Lower leg skin (tissue), 3 donors: ENCODE measurements at regions not wholly inside any gene's neighbourhood (a gene's known extent, or its start where the extent isn't known, plus 50 kb on each side); places are given as distances from the start of the nearest gene placed in this dataset.

Source experiments
- POLR2A ChIP-seq, 2 donors: fragments of 450-650 bp; IDR thresholded peaks; one replicate each; pipeline ENCODE4 v1.6.1; 2016 to 2017; ENCODE audit warnings: antibody characterized with exemption in 2 of 2, mild to moderate bottlenecking in 1 of 2, moderate library complexity in 1 of 2
- TF ChIP-seq, protein P1 (sequence below), 3 donors: fragments of 450-650 bp; IDR thresholded peaks; one replicate each; pipeline ENCODE4 v1.5.1; 2016; ENCODE audit warnings: antibody characterized with exemption in 3 of 3, mild to moderate bottlenecking in 3 of 3, moderate library complexity in 2 of 3

DNA sequence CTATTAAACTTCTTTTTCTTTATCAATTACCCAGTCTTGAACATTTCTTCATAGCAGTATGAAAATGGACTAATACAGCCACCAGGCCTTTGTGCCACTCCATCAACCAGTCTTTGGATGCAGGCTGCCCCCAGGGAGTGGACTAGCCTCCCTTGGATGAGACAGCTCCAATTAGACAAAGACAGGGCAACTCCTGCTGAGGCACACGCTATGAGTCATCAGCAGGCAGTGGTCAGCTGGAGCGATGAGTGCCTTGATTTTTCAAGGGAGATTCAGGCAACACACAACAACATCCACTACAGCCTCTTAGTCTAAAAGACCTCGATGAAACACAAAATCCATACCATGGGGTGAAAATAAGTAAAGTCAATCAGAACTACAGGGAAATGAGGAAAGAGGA is 160.1 kb downstream of the ARRDC4 start:
- TF ChIP-seq, protein P1, sequence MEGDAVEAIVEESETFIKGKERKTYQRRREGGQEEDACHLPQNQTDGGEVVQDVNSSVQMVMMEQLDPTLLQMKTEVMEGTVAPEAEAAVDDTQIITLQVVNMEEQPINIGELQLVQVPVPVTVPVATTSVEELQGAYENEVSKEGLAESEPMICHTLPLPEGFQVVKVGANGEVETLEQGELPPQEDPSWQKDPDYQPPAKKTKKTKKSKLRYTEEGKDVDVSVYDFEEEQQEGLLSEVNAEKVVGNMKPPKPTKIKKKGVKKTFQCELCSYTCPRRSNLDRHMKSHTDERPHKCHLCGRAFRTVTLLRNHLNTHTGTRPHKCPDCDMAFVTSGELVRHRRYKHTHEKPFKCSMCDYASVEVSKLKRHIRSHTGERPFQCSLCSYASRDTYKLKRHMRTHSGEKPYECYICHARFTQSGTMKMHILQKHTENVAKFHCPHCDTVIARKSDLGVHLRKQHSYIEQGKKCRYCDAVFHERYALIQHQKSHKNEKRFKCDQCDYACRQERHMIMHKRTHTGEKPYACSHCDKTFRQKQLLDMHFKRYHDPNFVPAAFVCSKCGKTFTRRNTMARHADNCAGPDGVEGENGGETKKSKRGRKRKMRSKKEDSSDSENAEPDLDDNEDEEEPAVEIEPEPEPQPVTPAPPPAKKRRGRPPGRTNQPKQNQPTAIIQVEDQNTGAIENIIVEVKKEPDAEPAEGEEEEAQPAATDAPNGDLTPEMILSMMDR (IDR thresholded peaks at IDR 0.05), result no peak
- TF ChIP-seq POLR2A (IDR thresholded peaks at IDR 0.05), result no peak
